H1 (cell line): ENCODE measurements at regions not wholly inside any gene's neighbourhood (a gene's known extent, or its start where the extent isn't known, plus 50 kb on each side); places are given as distances from the start of the nearest gene placed in this dataset.
"Not testable (repeated sequence)": the region's sequence is repeated elsewhere in the genome, so short reads cannot be mapped to it uniquely, and the experiment has no call there.

ENCODE experiments used
- CTCF ChIA-PET: fragments of 300-600 bp; sonication (Branson Sonifier 250); formaldehyde crosslinking; loops from one replicate; lab custom pipeline; 2021; ENCODE audit not compliant: partially characterized antibody; lab: Charles Lee
- POLR2A ChIA-PET: fragments of 300-600 bp; sonication (Branson Sonifier 250); formaldehyde crosslinking; loops from one replicate; lab custom pipeline; 2021; ENCODE audit warnings: inconsistent platforms; ENCODE audit not compliant: partially characterized antibody; lab: Charles Lee
- DNase-seq, 2 experiments: peaks; one replicate each; pipeline versions ENCODE4 v3.0.0 to v3.0.0-alpha.2; 2010 to 2022; ENCODE audit warnings: low spot score in 2 of 2, low read depth in 1 of 2, mixed read lengths in 1 of 2
- FAIRE-seq: peaks from 2 replicates; lab custom pipeline; 2011; peaks lifted over from hg19 to GRCh38; lab: Jason Lieb, UNC
- H2AFZ ChIP-seq: 2 replicates; pipeline ENCODE4 v1.8.1; 2012; ENCODE audit warnings: low read length, inconsistent platforms
- H2AK5ac ChIP-seq: 2 replicates; pipeline ENCODE4 v1.6.1; 2013; ENCODE audit warnings: low read depth, low read length
- H2BK120ac ChIP-seq: replicated peaks from 2 replicates; pipeline ENCODE3; 2013; ENCODE audit warnings: low read depth, low read length, inconsistent platforms
- H2BK12ac ChIP-seq: 2 replicates; pipeline ENCODE4 v1.6.1; 2013; ENCODE audit warnings: low read depth, low read length
- H2BK15ac ChIP-seq: 2 replicates; pipeline ENCODE4 v1.6.1; 2013; ENCODE audit warnings: low read length
- H2BK20ac ChIP-seq: 2 replicates; pipeline ENCODE4 v1.6.1; 2013; ENCODE audit warnings: low read length
- H2BK5ac ChIP-seq: 2 replicates; pipeline ENCODE4 v1.6.1; 2013; ENCODE audit warnings: low read depth, low read length
- H3K14ac ChIP-seq: 2 replicates; pipeline ENCODE4 v1.6.1; 2013; ENCODE audit warnings: inconsistent platforms; ENCODE audit not compliant: insufficient read length
- H3K18ac ChIP-seq: 2 replicates; pipeline ENCODE4 v1.6.1; 2013; ENCODE audit warnings: low read length; ENCODE audit errors: extremely low read depth
- H3K23ac ChIP-seq: 2 replicates; pipeline ENCODE4 v1.6.1; 2013; ENCODE audit warnings: inconsistent platforms; ENCODE audit not compliant: insufficient read length
- H3K23me2 ChIP-seq: 2 replicates; pipeline ENCODE4 v1.6.1; 2013; ENCODE audit warnings: low read depth, low read length
- H3K27ac ChIP-seq: 2 replicates; pipeline ENCODE4 v1.6.1; 2011; ENCODE audit warnings: low read depth, low read length, inconsistent platforms
- H3K27me3 ChIP-seq, 4 experiments: replicated peaks in 1 of 4; 1 replicate in 1 of 4; 2 replicates in 3 of 4; pipeline versions ENCODE4 v1.6.1 to v1.8.1; 2011 to 2013; ENCODE audit warnings: low read length in 3 of 4, mild to moderate bottlenecking in 3 of 4, inconsistent platforms in 2 of 4, mixed read lengths in 2 of 4, moderate library complexity in 1 of 4; ENCODE audit not compliant: control insufficient read depth in 3 of 4, insufficient read depth in 3 of 4; ENCODE audit errors: extremely low read depth in 1 of 4
- H3K36me3 ChIP-seq, 4 experiments: 2 replicates each; pipeline versions ENCODE4 v1.6.1 to v1.8.1; 2011 to 2013; ENCODE audit warnings: mild to moderate bottlenecking in 4 of 4, low read length in 3 of 4, moderate library complexity in 2 of 4, control low read depth in 1 of 4, inconsistent platforms in 1 of 4; ENCODE audit not compliant: insufficient read depth in 4 of 4, control insufficient read depth in 2 of 4
- H3K4ac ChIP-seq: replicated peaks from 2 replicates; pipeline ENCODE3; 2013; ENCODE audit warnings: low read length, low read depth, mixed read lengths, inconsistent platforms; ENCODE audit not compliant: insufficient read length
- H3K4me1 ChIP-seq, 4 experiments: replicated peaks in 1 of 4; 1 replicate in 1 of 4; 2 replicates in 3 of 4; pipeline versions ENCODE4 v1.6.1 to v1.8.1; 2011 to 2013; ENCODE audit warnings: low read length in 3 of 4, inconsistent platforms in 2 of 4, mixed read lengths in 1 of 4; ENCODE audit not compliant: insufficient read depth in 4 of 4, control insufficient read depth in 3 of 4
- H3K4me2 ChIP-seq, 2 experiments: 2 replicates each; pipeline versions ENCODE4 v1.6.1 to v1.8.1; 2011 to 2013; ENCODE audit warnings: low read depth in 2 of 2, low read length in 2 of 2, control low read depth in 1 of 2, inconsistent platforms in 1 of 2, mild to moderate bottlenecking in 1 of 2; ENCODE audit not compliant: insufficient read depth in 1 of 2
- H3K4me3 ChIP-seq, 4 experiments: fragments of 200-600, 300-600 bp in 1 of 4; sonication (generic), shearing (Covaris generic), sonication (Bioruptor Twin) in 1 of 4; 2 replicates each; pipeline versions ENCODE4 v1.5.1 to v1.8.1; 2011 to 2016; ENCODE audit warnings: low read length in 4 of 4, low read depth in 3 of 4, control low read depth in 2 of 4, inconsistent platforms in 2 of 4, mild to moderate bottlenecking in 2 of 4, mixed read lengths in 1 of 4, moderate library complexity in 1 of 4; ENCODE audit not compliant: insufficient read depth in 2 of 4; ENCODE audit errors: extremely low read depth in 1 of 4
- H3K56ac ChIP-seq: replicated peaks from 2 replicates; pipeline ENCODE3; 2013; ENCODE audit warnings: low read depth, mild to moderate bottlenecking, mixed read lengths, low read length, inconsistent platforms; ENCODE audit not compliant: insufficient read length
- H3K79me1 ChIP-seq: 2 replicates; pipeline ENCODE4 v1.6.1; 2013; ENCODE audit warnings: low read depth, low read length, control low read depth
- H3K79me2 ChIP-seq, 2 experiments: 2 replicates each; pipeline versions ENCODE4 v1.6.1 to v1.8.1; 2012 to 2013; ENCODE audit warnings: low read length in 2 of 2, mild to moderate bottlenecking in 2 of 2, inconsistent platforms in 1 of 2; ENCODE audit not compliant: insufficient read depth in 2 of 2, control insufficient read depth in 1 of 2
- H3K9ac ChIP-seq, 4 experiments: replicated peaks in 1 of 4; 1 replicate in 1 of 4; 2 replicates in 3 of 4; pipeline versions ENCODE4 v1.6.1 to v1.8.1; 2011 to 2013; ENCODE audit warnings: low read depth in 3 of 4, low read length in 3 of 4, control low read depth in 2 of 4, mild to moderate bottlenecking in 2 of 4, moderate library complexity in 2 of 4, inconsistent platforms in 1 of 4; ENCODE audit errors: extremely low read depth in 1 of 4
- H3K9me3 ChIP-seq, 2 experiments: 2 replicates each; pipeline versions ENCODE4 v1.6.1 to v1.8.1; 2012 to 2013; ENCODE audit warnings: mild to moderate bottlenecking in 2 of 2, moderate library complexity in 2 of 2, control low read depth in 1 of 2, inconsistent platforms in 1 of 2, low read depth in 1 of 2, low read length in 1 of 2, mixed read lengths in 1 of 2; ENCODE audit not compliant: insufficient read depth in 2 of 2
- H4K20me1 ChIP-seq, 2 experiments: replicated peaks in 1 of 2; 2 replicates each; pipeline versions ENCODE3 to v1.8.1; 2011 to 2013; ENCODE audit warnings: inconsistent platforms in 2 of 2, low read length in 2 of 2, mild to moderate bottlenecking in 1 of 2; ENCODE audit not compliant: insufficient read depth in 2 of 2, control insufficient read depth in 1 of 2
- H4K5ac ChIP-seq: 2 replicates; pipeline ENCODE4 v1.6.1; 2013; ENCODE audit warnings: low read length, low read depth, mixed read lengths, inconsistent platforms; ENCODE audit not compliant: insufficient read length
- H4K8ac ChIP-seq: 2 replicates; pipeline ENCODE4 v1.8.0; 2013; ENCODE audit warnings: mild to moderate bottlenecking, moderate library complexity, low read length, inconsistent platforms; ENCODE audit not compliant: insufficient read depth; ENCODE audit errors: extremely low read depth
- H4K91ac ChIP-seq: replicated peaks from 2 replicates; pipeline ENCODE3; 2013; ENCODE audit warnings: low read length, mixed read lengths, inconsistent platforms; ENCODE audit not compliant: insufficient read length
- WGBS, 2 experiments: shearing (Covaris generic) in 1 of 2; methylation state at CpG; one replicate each; pipeline versions ENCODE4 v1.1.6 to v1.1.7; 2013 to 2015; ENCODE audit warnings: low lambda C conversion rate in 2 of 2, mixed read lengths in 2 of 2, inconsistent platforms in 1 of 2, low coverage in 1 of 2, missing lambda C conversion rate in 1 of 2; ENCODE audit not compliant: insufficient replicate concordance in 2 of 2, insufficient coverage in 1 of 2, insufficient read length in 1 of 2; ENCODE audit errors: extremely low coverage in 1 of 2, missing lambda C conversion rate in 1 of 2; 5-methylcytosine and 5-hydroxymethylcytosine counted together

DNA sequence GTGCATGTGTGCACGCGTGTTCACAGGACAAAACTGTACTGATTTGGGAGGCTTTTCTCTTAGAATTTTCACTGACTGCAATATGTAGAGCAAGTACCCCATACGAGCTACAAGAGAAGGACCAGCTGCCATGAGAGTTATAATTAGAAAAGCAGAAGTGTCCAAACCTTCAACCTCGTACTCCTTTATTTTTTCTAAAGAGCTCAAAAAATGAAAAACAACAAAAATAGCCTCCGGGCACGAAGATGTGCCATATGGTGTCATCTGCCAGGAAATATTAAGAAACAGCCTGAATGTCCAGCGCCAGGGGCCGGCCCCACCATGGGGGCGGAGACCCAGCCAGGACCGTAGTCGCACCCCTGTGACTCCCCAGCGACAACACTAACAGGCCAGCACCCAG is 84.6 kb downstream of the KCNJ18 start:
- peaks cover 12 to 92% of the 10 kb centered on the region in 2 experiments; a peak in 3 of 4 replicates for H3K9me3 ChIP-seq
- H3K9ac ChIP-seq, H2BK20ac ChIP-seq, H3K18ac ChIP-seq, H4K5ac ChIP-seq, FAIRE-seq, DNase-seq, H2BK120ac ChIP-seq, H3K36me3 ChIP-seq, H3K4ac ChIP-seq, H2BK12ac ChIP-seq, H3K4me3 ChIP-seq, H3K4me2 ChIP-seq, H3K27me3 ChIP-seq, H4K20me1 ChIP-seq, H3K4me1 ChIP-seq, H4K91ac ChIP-seq, H3K23ac ChIP-seq, H3K27ac ChIP-seq, H3K14ac ChIP-seq, CTCF ChIA-PET, H2BK5ac ChIP-seq, H2AFZ ChIP-seq, POLR2A ChIA-PET, H2BK15ac ChIP-seq, H4K8ac ChIP-seq, H3K56ac ChIP-seq, H3K23me2 ChIP-seq, H3K79me2 ChIP-seq, H2AK5ac ChIP-seq, H3K79me1 ChIP-seq: not testable (repeated sequence)
- 95% methylated on average over 12 of the region's 12 CpGs; no CpG with 5 or more reads in 1 of the 2 experiments for WGBS, 2 experiments

DNA sequence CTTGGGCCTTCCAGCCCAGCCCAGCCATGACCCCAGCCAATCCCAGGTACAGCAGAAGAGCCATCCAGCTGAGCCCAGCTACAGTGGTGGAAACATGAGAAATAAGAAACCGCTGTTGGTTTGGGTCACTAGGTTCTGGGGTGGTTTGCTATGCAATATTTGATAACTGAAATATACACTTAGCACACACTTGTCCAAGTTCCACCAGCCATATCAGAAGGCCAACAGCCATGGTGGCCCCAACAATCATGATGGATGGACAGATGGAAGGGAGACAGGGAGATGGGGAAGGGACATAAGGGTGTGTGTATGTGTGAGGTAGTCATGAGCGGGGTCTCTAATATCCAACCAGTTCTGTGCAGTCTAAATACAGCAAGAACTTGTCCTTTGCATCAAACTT is 86.5 kb downstream of the KCNJ18 start:
- H3K56ac ChIP-seq, H3K36me3 ChIP-seq, CTCF ChIA-PET, H4K5ac ChIP-seq, H2BK120ac ChIP-seq, H3K4me2 ChIP-seq, H3K14ac ChIP-seq, H3K4me1 ChIP-seq, H3K4me3 ChIP-seq, H2BK5ac ChIP-seq, H2AK5ac ChIP-seq, H2BK12ac ChIP-seq, H2BK15ac ChIP-seq, H2BK20ac ChIP-seq, H3K79me2 ChIP-seq, H4K20me1 ChIP-seq, POLR2A ChIA-PET, H3K23me2 ChIP-seq, H3K27me3 ChIP-seq, H3K9ac ChIP-seq, H4K8ac ChIP-seq, FAIRE-seq, DNase-seq, H3K4ac ChIP-seq, H4K91ac ChIP-seq, H3K18ac ChIP-seq, H3K27ac ChIP-seq, H2AFZ ChIP-seq, H3K23ac ChIP-seq, H3K79me1 ChIP-seq: not testable (repeated sequence)
- WGBS, 2 experiments = 72% methylated on average over 2 of the region's 2 CpGs; no CpG with 5 or more reads in 1 of the 2 experiments
- H3K9me3 ChIP-seq = peaks cover 6 to 87% of the 10 kb centered on the region in 2 experiments; a peak in 3 of 4 replicates
